ENCODE measurements at regions not wholly inside any gene's neighbourhood (a gene's known extent, or its start where the extent isn't known, plus 50 kb on each side); places are given as distances from the start of the nearest gene placed in this dataset.

DNA sequence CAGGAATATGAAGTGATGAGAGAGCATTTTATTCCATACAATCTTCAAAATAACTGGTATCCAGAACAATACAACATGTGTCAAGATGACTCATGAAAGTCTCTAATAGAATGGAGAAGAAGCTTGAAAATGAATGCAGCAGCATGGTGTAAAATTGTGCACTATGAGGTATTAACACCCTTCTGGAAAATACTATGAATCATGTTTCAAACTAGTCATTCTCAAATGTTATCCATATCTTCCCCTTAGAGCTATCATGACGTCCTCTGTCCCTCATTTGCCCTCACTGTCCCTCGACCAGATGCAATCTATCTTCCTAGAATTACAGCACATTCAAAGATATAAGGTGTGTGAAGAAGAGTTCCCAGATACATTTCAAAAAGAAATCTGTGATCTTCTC, 198.2 kb downstream of the NECTIN3 start:
- Histone ChIP-seq H3K4me3 (ENCODE audit: low read length in 3 of 3) (no peak overlapping the region), H3K9ac (ENCODE audit: low read length in 3 of 3) (no peak overlapping the region), H3K27me3 (ENCODE audit: control insufficient read depth, insufficient read depth, low read length) (no peaks in the 10 kb centered on the region), H3K36me3 (ENCODE audit: control insufficient read depth in 2 of 3, insufficient read depth in 3 of 3, low read length in 3 of 3) (no peaks in the 10 kb centered on the region), H3K4me1 (ENCODE audit: control insufficient read depth in 2 of 3, insufficient read depth in 2 of 3, low read depth in 1 of 3, low read length in 3 of 3) (no peaks in the 10 kb centered on the region), H3K9me3 (ENCODE audit: control insufficient read depth in 2 of 3, insufficient read depth in 1 of 3, low read length in 3 of 3) (no peaks in the 10 kb centered on the region), H3K27ac (ENCODE audit: low read depth in 2 of 2, low read length in 2 of 2) (no peak overlapping the region)
- TF ChIP-seq, protein P1, sequence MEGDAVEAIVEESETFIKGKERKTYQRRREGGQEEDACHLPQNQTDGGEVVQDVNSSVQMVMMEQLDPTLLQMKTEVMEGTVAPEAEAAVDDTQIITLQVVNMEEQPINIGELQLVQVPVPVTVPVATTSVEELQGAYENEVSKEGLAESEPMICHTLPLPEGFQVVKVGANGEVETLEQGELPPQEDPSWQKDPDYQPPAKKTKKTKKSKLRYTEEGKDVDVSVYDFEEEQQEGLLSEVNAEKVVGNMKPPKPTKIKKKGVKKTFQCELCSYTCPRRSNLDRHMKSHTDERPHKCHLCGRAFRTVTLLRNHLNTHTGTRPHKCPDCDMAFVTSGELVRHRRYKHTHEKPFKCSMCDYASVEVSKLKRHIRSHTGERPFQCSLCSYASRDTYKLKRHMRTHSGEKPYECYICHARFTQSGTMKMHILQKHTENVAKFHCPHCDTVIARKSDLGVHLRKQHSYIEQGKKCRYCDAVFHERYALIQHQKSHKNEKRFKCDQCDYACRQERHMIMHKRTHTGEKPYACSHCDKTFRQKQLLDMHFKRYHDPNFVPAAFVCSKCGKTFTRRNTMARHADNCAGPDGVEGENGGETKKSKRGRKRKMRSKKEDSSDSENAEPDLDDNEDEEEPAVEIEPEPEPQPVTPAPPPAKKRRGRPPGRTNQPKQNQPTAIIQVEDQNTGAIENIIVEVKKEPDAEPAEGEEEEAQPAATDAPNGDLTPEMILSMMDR (IDR thresholded peaks at IDR 0.05; ENCODE audit: borderline replicate concordance, extremely low read depth, insufficient read depth) = no peak
- intact Hi-C loops (cut with DNase I) = no loop called here
- DNase-seq (no peak), FAIRE-seq (no peak)

DNA sequence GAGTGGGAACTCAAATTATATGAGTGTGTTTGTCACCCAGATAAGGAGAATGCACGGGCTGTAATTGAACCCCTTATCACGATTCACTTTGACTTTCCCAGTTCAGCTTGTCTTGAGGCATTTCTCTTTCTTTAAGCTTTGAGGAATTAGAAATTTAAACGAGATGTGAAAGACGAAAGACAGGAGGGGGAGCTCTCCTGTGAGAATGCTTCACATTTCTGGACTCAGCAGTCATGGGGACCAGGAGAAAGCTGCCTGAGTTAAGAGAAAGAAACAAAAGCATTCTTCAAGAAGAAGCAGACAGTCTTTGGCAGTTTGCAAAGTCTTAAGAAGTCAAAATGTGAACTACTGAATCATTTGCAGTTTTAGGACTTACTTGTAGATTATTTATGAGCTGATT, 205.6 kb downstream of the NECTIN3 start:
- TF ChIP-seq, protein P1 (IDR thresholded peaks at IDR 0.05; ENCODE audit: borderline replicate concordance, extremely low read depth, insufficient read depth) = no peak
- DNase-seq (peak in 2 of 5 donors; percentile 38 to 46), FAIRE-seq (no peak)
- Histone ChIP-seq H3K9me3 (ENCODE audit: control insufficient read depth in 2 of 3, insufficient read depth in 1 of 3, low read length in 3 of 3) (no peaks in the 10 kb centered on the region), H3K4me3 (ENCODE audit: low read length in 3 of 3) (no peak overlapping the region), H3K27ac (ENCODE audit: low read depth in 2 of 2, low read length in 2 of 2) (no peak overlapping the region), H3K9ac (ENCODE audit: low read length in 3 of 3) (no peak overlapping the region), H3K27me3 (ENCODE audit: control insufficient read depth, insufficient read depth, low read length) (no peaks in the 10 kb centered on the region), H3K36me3 (ENCODE audit: control insufficient read depth in 2 of 3, insufficient read depth in 3 of 3, low read length in 3 of 3) (no peaks in the 10 kb centered on the region), H3K4me1 (ENCODE audit: control insufficient read depth in 2 of 3, insufficient read depth in 2 of 3, low read depth in 1 of 3, low read length in 3 of 3) (no peaks in the 10 kb centered on the region)
- intact Hi-C loops (cut with DNase I) = no loop called here

DNA sequence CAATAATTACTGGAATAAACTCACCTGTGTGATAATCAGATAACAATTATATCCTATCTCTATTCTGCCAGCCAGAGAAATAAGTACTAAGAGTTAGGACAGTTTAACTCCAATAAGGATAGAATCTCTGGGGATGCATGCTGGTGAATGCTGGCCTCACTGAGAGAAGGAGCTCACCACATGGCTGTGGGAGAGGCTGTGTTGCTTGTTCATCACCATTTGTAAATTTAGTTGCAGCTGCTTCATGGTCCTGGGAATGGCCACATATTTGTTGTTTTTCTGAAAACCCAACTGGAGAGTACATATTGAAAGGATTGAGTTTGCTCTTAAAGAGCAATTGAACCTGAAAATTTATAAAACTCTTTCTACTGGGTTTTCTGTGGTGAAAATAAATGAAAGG, 207.3 kb downstream of the NECTIN3 start:
- no peaks in the 10 kb centered on the region for H3K9me3 ChIP-seq (ENCODE audit: control insufficient read depth in 2 of 3, insufficient read depth in 1 of 3, low read length in 3 of 3)
- H3K9ac ChIP-seq (ENCODE audit: low read length in 3 of 3) = no peak overlapping the region
- H3K36me3 ChIP-seq (ENCODE audit: control insufficient read depth in 2 of 3, insufficient read depth in 3 of 3, low read length in 3 of 3) = no peaks in the 10 kb centered on the region
- DNase-seq (no peak), FAIRE-seq (no peak)
- intact Hi-C loops (cut with DNase I) = no loop called here
- H3K4me1 ChIP-seq (ENCODE audit: control insufficient read depth in 2 of 3, insufficient read depth in 2 of 3, low read depth in 1 of 3, low read length in 3 of 3) = no peaks in the 10 kb centered on the region
- TF ChIP-seq, protein P1 (IDR thresholded peaks at IDR 0.05; ENCODE audit: borderline replicate concordance, extremely low read depth, insufficient read depth) = no peak
- H3K4me3 ChIP-seq (ENCODE audit: low read length in 3 of 3) = no peak overlapping the region
- no peaks in the 10 kb centered on the region for H3K27me3 ChIP-seq (ENCODE audit: control insufficient read depth, insufficient read depth, low read length)
- no peak overlapping the region for H3K27ac ChIP-seq (ENCODE audit: low read depth in 2 of 2, low read length in 2 of 2)

DNA sequence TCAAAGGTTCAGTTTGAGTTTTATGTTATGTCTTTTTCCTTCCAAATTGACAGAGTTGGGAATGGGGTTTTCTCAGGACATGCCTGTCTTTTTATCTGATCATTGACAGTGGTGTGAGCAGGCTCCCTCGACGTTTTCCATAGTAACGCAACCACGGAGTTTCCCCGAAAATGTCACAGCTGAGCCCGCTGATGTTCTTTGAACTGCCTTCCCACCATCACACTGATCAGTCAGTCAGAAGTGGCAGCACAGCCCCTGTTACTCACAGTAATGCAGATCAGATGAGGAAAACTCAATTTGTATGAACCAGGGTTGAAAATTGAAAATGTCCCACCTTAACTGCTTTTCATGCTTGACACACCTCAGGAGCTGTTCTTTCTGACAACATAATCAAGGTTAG, 210.4 kb downstream of the NECTIN3 start:
- FAIRE-seq (no peak), DNase-seq (no peak)
- no peak overlapping the region for H3K4me3 ChIP-seq (ENCODE audit: low read length in 3 of 3)
- H3K9me3 ChIP-seq (ENCODE audit: control insufficient read depth in 2 of 3, insufficient read depth in 1 of 3, low read length in 3 of 3) = no peaks in the 10 kb centered on the region
- no peaks in the 10 kb centered on the region for H3K4me1 ChIP-seq (ENCODE audit: control insufficient read depth in 2 of 3, insufficient read depth in 2 of 3, low read depth in 1 of 3, low read length in 3 of 3)
- no peaks in the 10 kb centered on the region for H3K27me3 ChIP-seq (ENCODE audit: control insufficient read depth, insufficient read depth, low read length)
- H3K9ac ChIP-seq (ENCODE audit: low read length in 3 of 3) = no peak overlapping the region
- H3K36me3 ChIP-seq (ENCODE audit: control insufficient read depth in 2 of 3, insufficient read depth in 3 of 3, low read length in 3 of 3) = no peaks in the 10 kb centered on the region
- intact Hi-C loops (cut with DNase I) = no loop called here
- TF ChIP-seq, protein P1 (IDR thresholded peaks at IDR 0.05; ENCODE audit: borderline replicate concordance, extremely low read depth, insufficient read depth) = no peak
- no peak overlapping the region for H3K27ac ChIP-seq (ENCODE audit: low read depth in 2 of 2, low read length in 2 of 2)

All from kidney (tissue), 13 donors.